ENCODE measurements at regions not wholly inside any gene's neighbourhood (a gene's known extent, or its start where the extent isn't known, plus 50 kb on each side); places are given as distances from the start of the nearest gene placed in this dataset.

DNA sequence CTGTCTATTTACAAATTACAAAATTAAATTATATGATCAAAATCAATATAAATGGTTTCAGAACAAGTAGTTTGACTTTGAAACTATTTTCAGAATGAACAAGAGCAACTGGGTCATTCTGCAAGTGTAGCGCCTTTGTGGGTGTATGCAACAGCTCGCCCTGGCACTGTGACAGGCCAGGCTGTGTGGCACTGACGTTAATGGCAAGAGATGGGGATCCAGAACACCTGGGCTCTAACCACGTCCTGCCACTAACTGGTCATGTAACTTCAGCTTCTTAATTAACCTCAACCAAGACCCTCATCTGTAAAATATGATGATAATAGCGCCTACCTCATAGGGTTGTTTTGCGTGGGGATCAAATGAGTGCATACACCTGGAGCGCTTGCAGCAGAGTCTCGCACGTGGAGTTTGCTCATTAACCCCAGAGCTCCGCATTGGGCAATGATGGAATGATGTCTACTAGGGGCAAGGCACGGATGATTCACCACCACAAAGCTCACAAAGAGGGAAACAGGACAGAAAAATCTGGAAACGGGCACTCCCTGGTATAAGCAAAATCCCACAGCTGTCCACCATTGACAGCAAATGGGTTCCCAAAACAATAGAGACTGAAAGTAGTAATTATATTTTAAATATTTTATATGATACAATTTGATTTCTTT is 639.4 kb downstream of the SEMA5A start (continued):
- TF ChIP-seq ZNF773 (CRISPR knock-in tag; IDR thresholded peaks at IDR 0.05; ENCODE audit: borderline replicate concordance) (no peak), ELK4 (CRISPR knock-in tag; IDR thresholded peaks at IDR 0.05; ENCODE audit: borderline replicate concordance) (no peak), EHMT2 (IDR thresholded peaks at IDR 0.05; ENCODE audit: borderline replicate concordance, low read depth, low read length) (no peak)
- TF ChIP-seq, protein P1, sequence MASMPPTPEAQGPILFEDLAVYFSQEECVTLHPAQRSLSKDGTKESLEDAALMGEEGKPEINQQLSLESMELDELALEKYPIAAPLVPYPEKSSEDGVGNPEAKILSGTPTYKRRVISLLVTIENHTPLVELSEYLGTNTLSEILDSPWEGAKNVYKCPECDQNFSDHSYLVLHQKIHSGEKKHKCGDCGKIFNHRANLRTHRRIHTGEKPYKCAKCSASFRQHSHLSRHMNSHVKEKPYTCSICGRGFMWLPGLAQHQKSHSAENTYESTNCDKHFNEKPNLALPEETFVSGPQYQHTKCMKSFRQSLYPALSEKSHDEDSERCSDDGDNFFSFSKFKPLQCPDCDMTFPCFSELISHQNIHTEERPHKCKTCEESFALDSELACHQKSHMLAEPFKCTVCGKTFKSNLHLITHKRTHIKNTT (CRISPR knock-in tag; IDR thresholded peaks at IDR 0.05): no peak

- Histone ChIP-seq H3K9ac (ENCODE audit: insufficient read depth, low read depth, low read length) (no peak overlapping the region), H3K27me3 (ENCODE audit: control insufficient read depth in 1 of 2, insufficient read depth in 2 of 2, low read length in 2 of 2) (no peaks in the 10 kb centered on the region; a peak in 1 of 5 replicates), H3K36me3 (replicated peaks in 1 of 2; ENCODE audit: control insufficient read depth in 1 of 2, insufficient read depth in 2 of 2, low read length in 2 of 2) (no peaks in the 10 kb centered on the region), H4K20me1 (ENCODE audit: insufficient read depth, low read length) (no peaks in the 10 kb centered on the region), H3K4me3 (replicated peaks in 1 of 3; ENCODE audit: insufficient read depth in 1 of 3, low read depth in 2 of 3, low read length in 3 of 3) (no peak overlapping the region), H3K79me2 (ENCODE audit: insufficient read depth, low read length) (no peaks in the 10 kb centered on the region), H3K4me2 (ENCODE audit: low read depth, low read length) (no peak overlapping the region), H2AFZ (ENCODE audit: low read length) (no peak overlapping the region), H3K9me3 (ENCODE audit: low read length) (peaks cover 65% of the 10 kb centered on the region), H3K4me1 (ENCODE audit: insufficient read depth, low read length) (no peaks in the 10 kb centered on the region), H3K27ac (ENCODE audit: extremely low read length, insufficient read depth, low read length) (no peak overlapping the region)
- 9% methylated on average over 8 of the region's 8 CpGs for WGBS (ENCODE audit: low lambda C conversion rate)
- no peak for ATAC-seq
- ChIA-PET CTCF (ENCODE audit: low intra/inter-chr PET ratio, low total read pairs) (no interaction called here), POLR2A (no interaction called here)
- no peak for TF ChIP-seq MYC (CRISPR knock-in tag; IDR thresholded peaks at IDR 0.05; ENCODE audit: borderline replicate concordance)
- no peak for TF ChIP-seq SMAD9 (CRISPR knock-in tag; IDR thresholded peaks at IDR 0.05)
- no peak for TF ChIP-seq MATR3 (CRISPR knock-in tag; IDR thresholded peaks at IDR 0.05)
- no peak for TF ChIP-seq SP5 (CRISPR knock-in tag; IDR thresholded peaks at IDR 0.05; ENCODE audit: borderline replicate concordance, low read depth)
- TF ChIP-seq RFX3 (CRISPR knock-in tag; IDR thresholded peaks at IDR 0.05): no peak
- TF ChIP-seq, protein P2, sequence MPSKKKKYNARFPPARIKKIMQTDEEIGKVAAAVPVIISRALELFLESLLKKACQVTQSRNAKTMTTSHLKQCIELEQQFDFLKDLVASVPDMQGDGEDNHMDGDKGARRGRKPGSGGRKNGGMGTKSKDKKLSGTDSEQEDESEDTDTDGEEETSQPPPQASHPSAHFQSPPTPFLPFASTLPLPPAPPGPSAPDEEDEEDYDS (CRISPR knock-in tag; IDR thresholded peaks at IDR 0.05): no peak
- no peak for TF ChIP-seq PPARG (CRISPR knock-in tag; conservative IDR thresholded peaks at IDR 0.05)
- no peak for TF ChIP-seq ZNF251 (CRISPR knock-in tag; IDR thresholded peaks at IDR 0.05)
- no peak for TF ChIP-seq ZFY (CRISPR knock-in tag; IDR thresholded peaks at IDR 0.05)
- no peak for TF ChIP-seq SATB2 (CRISPR knock-in tag; IDR thresholded peaks at IDR 0.05)
- no peak for TF ChIP-seq ZNF326 (CRISPR knock-in tag; IDR thresholded peaks at IDR 0.05; ENCODE audit: borderline replicate concordance)
- TF ChIP-seq AHR (CRISPR knock-in tag; IDR thresholded peaks at IDR 0.05): no peak
- no peak for TF ChIP-seq YEATS2 (CRISPR knock-in tag; IDR thresholded peaks at IDR 0.05; ENCODE audit: borderline replicate concordance)
- no peak for TF ChIP-seq ZNF563 (CRISPR knock-in tag; IDR thresholded peaks at IDR 0.05)
- TF ChIP-seq CCDC6 (CRISPR knock-in tag; IDR thresholded peaks at IDR 0.05): no peak
- no peak for TF ChIP-seq ETV6 (CRISPR knock-in tag; conservative IDR thresholded peaks at IDR 0.05)
- no peak for TF ChIP-seq ZNF703 (CRISPR knock-in tag; IDR thresholded peaks at IDR 0.05; ENCODE audit: borderline replicate concordance)
- TF ChIP-seq ZNF274 (CRISPR knock-in tag; IDR thresholded peaks at IDR 0.05): no peak
- no peak for FAIRE-seq
- no peak for DNase-seq (ENCODE audit: low spot score)
- intact Hi-C loops (cut with micrococcal nuclease; ENCODE audit: unreplicated experiment) (no loop called here), in situ Hi-C loops (cut with HindIII; ENCODE audit: extremely low pct_ligation_motif_present, low pct_unique_long_range_greater_than_20kb) (no loop called here)
- no TSS peak for BruUV-seq (replicated peaks)
Observed at GRCh38 chr5:8907168-8907868, 638.6 kb downstream of the SEMA5A start.
